SK-N-SH (cell line): ENCODE measurements at regions not wholly inside any gene's neighbourhood (a gene's known extent, or its start where the extent isn't known, plus 50 kb on each side); places are given as distances from the start of the nearest gene placed in this dataset.

Source experiments
- CTCF ChIA-PET: fragments of 300-600, 350-600 bp; formaldehyde crosslinking; extraction: SDS; loops from one replicate; lab custom pipeline; 2021; lab: Yijun Ruan, JAX
- POLR2A ChIA-PET: fragments of 350-600 bp; sonication (Branson Sonifier 250); formaldehyde crosslinking; extraction: SDS; loops from one replicate; lab custom pipeline; 2020; ENCODE audit warnings: antibody characterized with exemption, inconsistent platforms; lab: Yijun Ruan, JAX
- DNase-seq: peaks from one replicate; pipeline ENCODE4 v3.0.0; 2012
- H2AFZ ChIP-seq: fragments of 200-600 bp; sonication (generic); 2 replicates; pipeline ENCODE4 v1.8.1; 2016; ENCODE audit warnings: antibody characterized with exemption, mild to moderate bottlenecking, low read depth
- H3F3A ChIP-seq: fragments of 200-600 bp; sonication (generic); replicated peaks from 2 replicates; pipeline ENCODE3; 2016; ENCODE audit warnings: antibody characterized with exemption, mild to moderate bottlenecking; ENCODE audit not compliant: insufficient read depth
- H3K27ac ChIP-seq, 2 experiments: fragments of 200-500 bp in 1 of 2; fragments of 200-600 bp in 1 of 2; sonication (Bioruptor generic) in 1 of 2; sonication (generic), shearing (Covaris generic) in 1 of 2; 2 replicates each; pipeline versions ENCODE4 v1.5.1 to v1.6.1; 2014 to 2016; ENCODE audit warnings: low read depth in 2 of 2, inconsistent platforms in 1 of 2, low read length in 1 of 2, mild to moderate bottlenecking in 1 of 2, mixed read lengths in 1 of 2
- H3K27me3 ChIP-seq: fragments of 200-600 bp; sonication (generic), shearing (Covaris generic); 2 replicates; pipeline ENCODE4 v1.6.1; 2016; ENCODE audit warnings: mixed run types; ENCODE audit not compliant: insufficient read depth
- H3K36me3 ChIP-seq, 2 experiments: fragments of 200-500 bp in 1 of 2; fragments of 200-600 bp in 1 of 2; sonication (Bioruptor generic) in 1 of 2; sonication (generic) in 1 of 2; replicated peaks in 1 of 2; 2 replicates each; pipeline versions ENCODE3 to v1.5.1; 2014 to 2016; ENCODE audit warnings: low read length in 1 of 2, mild to moderate bottlenecking in 1 of 2; ENCODE audit not compliant: insufficient read depth in 2 of 2, control insufficient read depth in 1 of 2
- H3K4me1 ChIP-seq, 2 experiments: fragments of 200-500 bp in 1 of 2; fragments of 200-600 bp in 1 of 2; sonication (Bioruptor generic) in 1 of 2; sonication (generic), shearing (Covaris generic) in 1 of 2; 2 replicates each; pipeline versions ENCODE4 v1.5.1 to v1.6.1; 2014 to 2016; ENCODE audit warnings: low read depth in 1 of 2, low read length in 1 of 2, mixed run types in 1 of 2; ENCODE audit not compliant: insufficient read depth in 2 of 2, control insufficient read depth in 1 of 2
- H3K4me2 ChIP-seq: fragments of 200-600 bp; sonication (generic), shearing (Covaris generic); 2 replicates; pipeline ENCODE4 v1.6.1; 2017; ENCODE audit warnings: mixed run types
- H3K4me3 ChIP-seq, 2 experiments: fragments of 200-500 bp in 1 of 2; fragments of 200-600 bp in 1 of 2; sonication (Bioruptor generic) in 1 of 2; sonication (generic), shearing (Covaris generic) in 1 of 2; 2 replicates each; pipeline versions ENCODE4 v1.5.1 to v1.8.1; 2014 to 2016; ENCODE audit warnings: low read depth in 2 of 2, inconsistent platforms in 1 of 2, low read length in 1 of 2, mild to moderate bottlenecking in 1 of 2, mixed read lengths in 1 of 2, moderate library complexity in 1 of 2
- H3K79me2 ChIP-seq: fragments of 200-600 bp; sonication (generic); 2 replicates; pipeline ENCODE4 v1.8.1; 2017; ENCODE audit warnings: mild to moderate bottlenecking; ENCODE audit not compliant: insufficient read depth
- H3K9ac ChIP-seq: fragments of 200-600 bp; sonication (generic); 2 replicates; pipeline ENCODE4 v1.6.1; 2017; ENCODE audit warnings: mixed run types
- H3K9me2 ChIP-seq: fragments of 200-600 bp; sonication (generic); 2 replicates; pipeline ENCODE4 v1.6.1; 2017; ENCODE audit warnings: mixed run types
- H3K9me3 ChIP-seq: fragments of 200-600 bp; sonication (generic); 2 replicates; pipeline ENCODE4 v1.6.1; 2017; ENCODE audit warnings: mixed run types, mild to moderate bottlenecking, moderate library complexity
- H4K20me1 ChIP-seq: fragments of 200-600 bp; sonication (generic); 2 replicates; pipeline ENCODE4 v1.6.1; 2017; ENCODE audit warnings: mild to moderate bottlenecking, mixed run types; ENCODE audit not compliant: insufficient read depth
- CHD2 ChIP-seq: fragments of 150-350 bp; IDR thresholded peaks from 2 replicates; pipeline ENCODE4 v1.6.1; 2018; ENCODE audit warnings: low read length; ENCODE audit not compliant: partially characterized antibody
- CTCF ChIP-seq: fragments of 200-600 bp; sonication (generic); IDR thresholded peaks from 2 replicates; pipeline ENCODE4 v1.6.1; 2017; ENCODE audit warnings: antibody characterized with exemption, mild to moderate bottlenecking, moderate library complexity
- EP300 ChIP-seq, 2 experiments: IDR thresholded peaks; 2 replicates each; pipeline versions ENCODE4 v1.4.0 to v1.6.1; 2012; ENCODE audit warnings: borderline replicate concordance in 1 of 2, low read depth in 1 of 2, low read length in 1 of 2
- FOXJ3 ChIP-seq: sonication (generic); formaldehyde crosslinking; IDR thresholded peaks from 2 replicates; pipeline ENCODE4 v1.5.1; 2020; ENCODE audit warnings: mild to moderate bottlenecking, missing genetic modification reagents
- FOXM1 ChIP-seq: IDR thresholded peaks from 2 replicates; pipeline ENCODE4 v1.4.0; 2012; ENCODE audit warnings: low read depth, mild to moderate bottlenecking
- GABPA ChIP-seq: IDR thresholded peaks from 2 replicates; pipeline ENCODE4 v1.4.0; 2012; ENCODE audit warnings: low read depth, mild to moderate bottlenecking
- IRF3 ChIP-seq: fragments of 150-350 bp; IDR thresholded peaks from 2 replicates; pipeline ENCODE4 v1.6.1; 2016; ENCODE audit warnings: mild to moderate bottlenecking, low read depth, low read length
- MXI1 ChIP-seq: IDR thresholded peaks from 2 replicates; pipeline ENCODE4 v1.6.1; 2012; ENCODE audit warnings: mild to moderate bottlenecking, low read depth, low read length, improper control_type of control experiment
- NRF1 ChIP-seq: IDR thresholded peaks from 2 replicates; pipeline ENCODE4 v1.6.1; 2012; ENCODE audit warnings: low read depth, mild to moderate bottlenecking, low read length
- POLR2AphosphoS5 ChIP-seq: IDR thresholded peaks from 2 replicates; pipeline ENCODE4 v1.6.1; 2012; ENCODE audit warnings: low read depth, low read length
- RFX5 ChIP-seq: IDR thresholded peaks from 2 replicates; pipeline ENCODE4 v1.6.1; 2012; ENCODE audit warnings: mild to moderate bottlenecking, improper control_type of control experiment, low read length
- SIN3A ChIP-seq: IDR thresholded peaks from 2 replicates; pipeline ENCODE4 v1.6.1; 2012; ENCODE audit warnings: low read depth, mild to moderate bottlenecking, low read length, moderate library complexity, borderline replicate concordance
- SMC3 ChIP-seq: IDR thresholded peaks from 2 replicates; pipeline ENCODE4 v1.6.1; 2012; ENCODE audit warnings: low read depth, low read length, improper control_type of control experiment
- TEAD4 ChIP-seq: IDR thresholded peaks from 2 replicates; pipeline ENCODE4 v1.4.0; 2012; ENCODE audit warnings: mild to moderate bottlenecking, borderline replicate concordance; ENCODE audit not compliant: insufficient read depth
- YY1 ChIP-seq: IDR thresholded peaks from 2 replicates; pipeline ENCODE4 v1.4.0; 2012; ENCODE audit warnings: low read depth, mild to moderate bottlenecking
- WGBS: methylation state at CpG from one replicate; pipeline ENCODE4 v1.1.6; 2017; ENCODE audit warnings: low lambda C conversion rate; 5-methylcytosine and 5-hydroxymethylcytosine counted together

GRCh38 chr12:73421832-73422231 is 1115.8 kb upstream of the ATXN7L3B start:
- Histone ChIP-seq H3F3A (no peaks in the 10 kb centered on the region), H2AFZ (no peak overlapping the region), H3K9ac (no peak overlapping the region), H4K20me1 (no peaks in the 10 kb centered on the region), H3K9me3 (no peaks in the 10 kb centered on the region), H3K9me2 (no peaks in the 10 kb centered on the region), H3K27ac (no peak overlapping the region), H3K79me2 (no peaks in the 10 kb centered on the region), H3K27me3 (no peaks in the 10 kb centered on the region), H3K36me3 (no peaks in the 10 kb centered on the region), H3K4me3 (no peak overlapping the region), H3K4me1 (no peaks in the 10 kb centered on the region), H3K4me2 (no peak overlapping the region)
- no peak for DNase-seq
- TF ChIP-seq MXI1 (no peak), FOXJ3 (no peak), POLR2AphosphoS5 (no peak)
- WGBS: 1% methylated on average over 5 of the region's 5 CpGs
- ChIA-PET POLR2A (no interaction called here), CTCF (no interaction called here)

GRCh38 chr12:73424484-73424883 is 1113.2 kb upstream of the ATXN7L3B start:
- TF ChIP-seq NRF1: no peak
- TF ChIP-seq TEAD4: no peak
- TF ChIP-seq MXI1: no peak
- no peak for TF ChIP-seq EP300 (IDR thresholded peaks at IDR 0.05; ENCODE audit: borderline replicate concordance in 1 of 2, low read depth in 1 of 2, low read length in 1 of 2)
- TF ChIP-seq GABPA: no peak
- no peak for TF ChIP-seq CTCF
- TF ChIP-seq SMC3: no peak
- TF ChIP-seq SIN3A: no peak
- TF ChIP-seq, all 33 proteins: peak for 0
- Histone ChIP-seq H3K9me3 (peaks cover 4% of the 10 kb centered on the region; the same call in 1 of the 2 replicates), H2AFZ (no peak overlapping the region), H3K27ac (no peak overlapping the region), H3K36me3 (no peaks in the 10 kb centered on the region), H3K4me3 (no peak overlapping the region), H3K9me2 (no peaks in the 10 kb centered on the region), H3K79me2 (no peaks in the 10 kb centered on the region), H3K4me2 (no peak overlapping the region), H3F3A (no peaks in the 10 kb centered on the region), H4K20me1 (no peaks in the 10 kb centered on the region), H3K9ac (no peak overlapping the region), H3K4me1 (no peaks in the 10 kb centered on the region), H3K27me3 (no peaks in the 10 kb centered on the region)
- ChIA-PET POLR2A (no interaction called here), CTCF (no interaction called here)
- WGBS: 23% methylated on average over 2 of the region's 2 CpGs
- DNase-seq: no peak

- Histone ChIP-seq H3K4me1 (no peaks in the 10 kb centered on the region), H3K27ac (no peak overlapping the region), H3K4me3 (no peak overlapping the region), H3K9me2 (no peaks in the 10 kb centered on the region), H3K79me2 (no peaks in the 10 kb centered on the region), H3K9me3 (no peaks in the 10 kb centered on the region), H4K20me1 (no peaks in the 10 kb centered on the region), H3K4me2 (no peak overlapping the region), H3K9ac (no peak overlapping the region), H3K36me3 (no peaks in the 10 kb centered on the region), H2AFZ (no peak overlapping the region), H3K27me3 (no peaks in the 10 kb centered on the region), H3F3A (no peaks in the 10 kb centered on the region)
- POLR2A ChIA-PET: no interaction called here
- DNase-seq: no peak
- 0% methylated on average over 2 of the region's 2 CpGs for WGBS
- CTCF ChIA-PET: no interaction called here
- TF ChIP-seq CHD2 (no peak), YY1 (no peak), SMC3 (no peak), RFX5 (no peak), FOXM1 (no peak), TEAD4 (no peak), IRF3 (no peak)
Measured at GRCh38 chr12:73445658-73446324, 1091.8 kb upstream of the ATXN7L3B start.
